Endometrium (tissue), 2 donors: ENCODE measurements at regions not wholly inside any gene's neighbourhood (a gene's known extent, or its start where the extent isn't known, plus 50 kb on each side); places are given as distances from the start of the nearest gene placed in this dataset.

Experiments used
- FAIRE-seq: peaks from 2 replicates; lab custom pipeline; 2012; peaks lifted over from hg19 to GRCh38; lab: Jason Lieb, UNC
- donor health status: control.
- donor health status: control.

GRCh38 chr17:68740555-68741447 lies 139.6 kb upstream of the FAM20A start:
- no peak for FAIRE-seq

GRCh38 chr17:68737761-68738443 lies 136.7 kb upstream of the FAM20A start:
- FAIRE-seq: no peak

- no peak for FAIRE-seq
Observed at GRCh38 chr17:68734931-68735330, 133.8 kb upstream of the FAM20A start.

GRCh38 chr17:68734187-68734900 lies 133.2 kb upstream of the FAM20A start:
- FAIRE-seq: no peak

- FAIRE-seq: no peak
Observed at GRCh38 chr17:68733241-68734176, 132.3 kb upstream of the FAM20A start.

- no peak for FAIRE-seq
Observed at GRCh38 chr17:68732301-68732749, 131.2 kb upstream of the FAM20A start.

GRCh38 chr17:68731465-68731864 lies 130.3 kb upstream of the FAM20A start:
- no peak for FAIRE-seq

- FAIRE-seq: no peak
Observed at GRCh38 chr17:68719431-68719830, 118.3 kb upstream of the FAM20A start.

GRCh38 chr17:68718926-68719325 lies 117.8 kb upstream of the FAM20A start:
- FAIRE-seq: no peak

- FAIRE-seq: no peak
Observed at GRCh38 chr17:68718465-68718864, 117.3 kb upstream of the FAM20A start.

- no peak for FAIRE-seq
Observed at GRCh38 chr17:68714676-68715075, 113.5 kb upstream of the FAM20A start.

GRCh38 chr17:68711858-68712257 lies 110.7 kb upstream of the FAM20A start:
- no peak for FAIRE-seq

GRCh38 chr17:68710976-68711375 lies 109.8 kb upstream of the FAM20A start:
- no peak for FAIRE-seq

- FAIRE-seq: peak; percentile 87
Observed at GRCh38 chr17:68710035-68710780, 109.0 kb upstream of the FAM20A start.

GRCh38 chr17:68709461-68709860 lies 108.3 kb upstream of the FAM20A start:
- no peak for FAIRE-seq

- FAIRE-seq: no peak
Observed at GRCh38 chr17:68707031-68707430, 105.9 kb upstream of the FAM20A start.

- no peak for FAIRE-seq
Observed at GRCh38 chr17:68706356-68706920, 105.3 kb upstream of the FAM20A start.

GRCh38 chr17:68705714-68706076 lies 104.5 kb upstream of the FAM20A start:
- peak; percentile 46 for FAIRE-seq

GRCh38 chr17:68704871-68705713 lies 103.9 kb upstream of the FAM20A start:
- FAIRE-seq: peak; percentile 18

- no peak for FAIRE-seq
Observed at GRCh38 chr17:68701046-68701445, 99.9 kb upstream of the FAM20A start.
